Body of pancreas (tissue), 4 donors: ENCODE measurements at regions not wholly inside any gene's neighbourhood (a gene's known extent, or its start where the extent isn't known, plus 50 kb on each side); places are given as distances from the start of the nearest gene placed in this dataset.
"Not testable (repeated sequence)": the region's sequence is repeated elsewhere in the genome, so short reads cannot be mapped to it uniquely, and the experiment has no call there.

ENCODE experiments used
- ATAC-seq: fragments of 150-250 bp; one replicate; pipeline ENCODE4 v1.9.1; 2016
- DNase-seq, 4 donors: peaks; one replicate each; pipeline ENCODE4 v3.0.0-alpha.2; 2019
- H3K27ac ChIP-seq, 4 donors: fragments of 200-600 bp; sonication (generic); 1 replicate in 3 of 4; 2 replicates in 1 of 4; pipeline versions ENCODE4 v1.5.1 to v1.6.1; 2016 to 2019; ENCODE audit warnings: mild to moderate bottlenecking in 1 of 4, mixed read lengths in 1 of 4, moderate library complexity in 1 of 4
- H3K27me3 ChIP-seq, 2 donors: fragments of 200-600 bp; sonication (generic); one replicate each; pipeline ENCODE4 v1.6.0; 2016; ENCODE audit warnings: mild to moderate bottlenecking in 1 of 2
- H3K36me3 ChIP-seq, 2 donors: fragments of 200-600 bp; sonication (generic); replicated peaks in 1 of 2; 2 replicates each; pipeline ENCODE4 v1.5.1; 2016; ENCODE audit warnings: low read depth in 2 of 2; ENCODE audit not compliant: insufficient read depth in 1 of 2
- H3K4me1 ChIP-seq: fragments of 200-600 bp; sonication (generic); one replicate; pipeline ENCODE4 v1.6.0; 2016
- H3K4me3 ChIP-seq, 2 donors: fragments of 200-600 bp; sonication (generic); 1 replicate in 1 of 2; 2 replicates in 1 of 2; pipeline ENCODE4 v1.5.1; 2016 to 2019
- H3K9me3 ChIP-seq, 3 donors: fragments of 200-600 bp; sonication (generic); 1 replicate in 2 of 3; 2 replicates in 1 of 3; pipeline ENCODE4 v1.5.1; 2016
- POLR2A ChIP-seq, 3 donors: fragments of 450-650 bp; IDR thresholded peaks; one replicate each; pipeline ENCODE4 v1.6.1; 2016; ENCODE audit warnings: antibody characterized with exemption in 3 of 3, mild to moderate bottlenecking in 2 of 3
- WGBS, 2 donors: methylation state at CpG; one replicate each; pipeline ENCODE4 v1.1.5; 2017; 5-methylcytosine and 5-hydroxymethylcytosine counted together
- intact Hi-C: fragments of 100-400 bp; cut with DNase I; formaldehyde crosslinking; loops from one replicate; pipeline ENCODE4 v1.15.1; 2023
- TF ChIP-seq, protein P1 (sequence below), 7 experiments: fragments of 450-650 bp in 4 of 7; fragments of 200-600 bp in 3 of 7; sonication (generic) in 3 of 7; IDR thresholded peaks; one replicate each; pipeline ENCODE4 v1.5.1; 2016 to 2019; ENCODE audit warnings: antibody characterized with exemption in 7 of 7

- H3K9me3 ChIP-seq = no peaks in the 10 kb centered on the region
- intact Hi-C loops = no loop called here
- WGBS, 2 donors = 67 to 80% methylated on average over 2 of the region's 2 CpGs
- no peaks in the 10 kb centered on the region for H3K27me3 ChIP-seq
- no peak for TF ChIP-seq POLR2A (IDR thresholded peaks at IDR 0.05)
- TF ChIP-seq, protein P1, sequence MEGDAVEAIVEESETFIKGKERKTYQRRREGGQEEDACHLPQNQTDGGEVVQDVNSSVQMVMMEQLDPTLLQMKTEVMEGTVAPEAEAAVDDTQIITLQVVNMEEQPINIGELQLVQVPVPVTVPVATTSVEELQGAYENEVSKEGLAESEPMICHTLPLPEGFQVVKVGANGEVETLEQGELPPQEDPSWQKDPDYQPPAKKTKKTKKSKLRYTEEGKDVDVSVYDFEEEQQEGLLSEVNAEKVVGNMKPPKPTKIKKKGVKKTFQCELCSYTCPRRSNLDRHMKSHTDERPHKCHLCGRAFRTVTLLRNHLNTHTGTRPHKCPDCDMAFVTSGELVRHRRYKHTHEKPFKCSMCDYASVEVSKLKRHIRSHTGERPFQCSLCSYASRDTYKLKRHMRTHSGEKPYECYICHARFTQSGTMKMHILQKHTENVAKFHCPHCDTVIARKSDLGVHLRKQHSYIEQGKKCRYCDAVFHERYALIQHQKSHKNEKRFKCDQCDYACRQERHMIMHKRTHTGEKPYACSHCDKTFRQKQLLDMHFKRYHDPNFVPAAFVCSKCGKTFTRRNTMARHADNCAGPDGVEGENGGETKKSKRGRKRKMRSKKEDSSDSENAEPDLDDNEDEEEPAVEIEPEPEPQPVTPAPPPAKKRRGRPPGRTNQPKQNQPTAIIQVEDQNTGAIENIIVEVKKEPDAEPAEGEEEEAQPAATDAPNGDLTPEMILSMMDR (IDR thresholded peaks at IDR 0.05) = no peak
- ATAC-seq (no peak), DNase-seq (no peak)
- H3K4me3 ChIP-seq = no peak overlapping the region
- H3K27ac ChIP-seq = no peak overlapping the region
- H3K36me3 ChIP-seq = no peaks in the 10 kb centered on the region
- H3K4me1 ChIP-seq = no peaks in the 10 kb centered on the region
Observed at GRCh38 chr2:193201583-193201982, 1006.9 kb upstream of the TMEFF2 start.

DNA sequence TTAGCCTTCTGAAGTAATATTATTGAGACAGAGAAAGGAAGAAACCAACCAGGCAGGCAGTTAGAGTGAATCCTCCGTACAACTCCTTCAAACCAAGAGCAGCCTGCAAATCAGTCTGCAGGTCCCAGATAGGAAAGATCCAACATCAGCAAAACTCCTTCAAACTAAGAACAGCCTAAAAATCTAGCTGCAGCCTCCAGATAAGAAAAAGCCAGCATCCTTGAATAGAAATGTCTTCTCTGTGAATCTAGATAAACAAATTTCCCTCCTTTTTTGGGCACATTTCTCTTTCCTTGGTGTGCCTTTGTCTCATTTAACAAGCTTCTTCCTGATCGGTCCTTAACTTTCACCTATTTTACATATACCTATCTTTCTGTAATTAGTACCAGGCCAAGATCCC, 1004.6 kb upstream of the TMEFF2 start:
- intact Hi-C loops = no loop called here
- WGBS, 2 donors = 60 to 72% methylated on average over 2 of the region's 2 CpGs
- TF ChIP-seq, protein P1 (IDR thresholded peaks at IDR 0.05) = no peak
- no peak for TF ChIP-seq POLR2A (IDR thresholded peaks at IDR 0.05)
- Histone ChIP-seq H3K27ac (no peak overlapping the region), H3K36me3 (no peaks in the 10 kb centered on the region), H3K9me3 (no peaks in the 10 kb centered on the region), H3K27me3 (no peaks in the 10 kb centered on the region), H3K4me1 (no peaks in the 10 kb centered on the region), H3K4me3 (no peak overlapping the region)
- no peak for ATAC-seq
- DNase-seq = no peak

DNA sequence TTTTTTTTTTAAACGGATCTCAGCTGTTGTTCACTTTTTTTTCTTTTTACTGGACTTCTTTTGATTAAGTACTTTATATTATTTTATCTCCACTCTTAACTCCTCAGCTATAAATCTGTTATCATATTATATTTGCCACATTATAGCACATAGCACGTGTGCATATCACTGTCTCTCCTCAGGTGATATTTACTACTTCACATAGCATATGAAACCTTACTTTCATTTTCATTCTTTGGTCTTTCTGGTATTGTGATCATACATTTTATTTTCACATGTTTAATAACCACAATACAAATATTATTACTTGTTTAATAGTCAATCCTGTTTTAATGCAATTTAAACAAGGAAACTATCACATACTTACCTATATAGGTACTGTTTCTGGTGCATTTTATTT, 993.1 kb upstream of the TMEFF2 start:
- no peaks in the 10 kb centered on the region for H3K4me1 ChIP-seq
- TF ChIP-seq POLR2A (IDR thresholded peaks at IDR 0.05) = no peak
- TF ChIP-seq, protein P1 (IDR thresholded peaks at IDR 0.05) = no peak
- ATAC-seq (no peak), DNase-seq (no peak)
- 21 to 42% methylated on average over 2 of the region's 2 CpGs for WGBS, 2 donors
- H3K4me3 ChIP-seq = no peak overlapping the region
- H3K36me3 ChIP-seq = no peaks in the 10 kb centered on the region
- no peaks in the 10 kb centered on the region for H3K9me3 ChIP-seq
- H3K27me3 ChIP-seq = no peaks in the 10 kb centered on the region
- no peak overlapping the region for H3K27ac ChIP-seq
- intact Hi-C loops = no loop called here

- H3K9me3 ChIP-seq, ATAC-seq, DNase-seq, H3K36me3 ChIP-seq, H3K27me3 ChIP-seq, intact Hi-C loops, H3K4me1 ChIP-seq, H3K27ac ChIP-seq, H3K4me3 ChIP-seq: not testable (repeated sequence)
- 71 to 86% methylated on average over 13 to 17 of the region's 17 CpGs for WGBS, 2 donors
Observed at GRCh38 chr2:193170981-193171380, 976.2 kb upstream of the TMEFF2 start.

DNA sequence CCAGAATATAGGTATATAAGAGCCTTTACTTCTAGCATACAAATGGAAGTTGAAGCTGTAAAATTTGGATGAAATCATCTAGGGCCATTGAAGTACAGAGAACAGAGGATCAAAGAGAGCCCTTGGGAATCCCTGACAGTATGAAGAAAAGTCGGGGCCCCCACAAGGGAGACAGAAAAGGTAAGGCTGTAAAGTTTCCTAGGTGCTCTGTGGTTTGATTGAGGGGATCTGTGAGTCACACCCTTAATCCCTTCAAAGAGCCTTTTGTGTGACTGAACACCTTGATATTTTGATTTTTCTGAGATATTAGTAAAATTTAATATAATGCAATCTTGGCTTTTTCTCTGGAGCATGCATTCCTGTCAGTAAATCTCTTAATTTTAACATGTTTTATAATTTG, 961.7 kb upstream of the TMEFF2 start:
- Histone ChIP-seq H3K4me1 (no peaks in the 10 kb centered on the region), H3K27ac (no peak overlapping the region), H3K9me3 (no peaks in the 10 kb centered on the region), H3K36me3 (no peaks in the 10 kb centered on the region), H3K4me3 (no peak overlapping the region), H3K27me3 (no peaks in the 10 kb centered on the region)
- WGBS, 2 donors = 48 to 67% methylated on average over 1 of the region's 1 CpG
- DNase-seq (no peak), ATAC-seq (no peak)
- TF ChIP-seq, protein P1 (IDR thresholded peaks at IDR 0.05) = no peak
- TF ChIP-seq POLR2A (IDR thresholded peaks at IDR 0.05) = no peak
- intact Hi-C loops = no loop called here
